HG03439 (cell line): ENCODE measurements at regions not wholly inside any gene's neighbourhood (a gene's known extent, or its start where the extent isn't known, plus 50 kb on each side); places are given as distances from the start of the nearest gene placed in this dataset.

Source experiments
- ATAC-seq: cut with Tn5 transposase; IDR thresholded peaks from one replicate; pipeline ENCODE4 v1.9.1; 2021; ENCODE audit warnings: mild to moderate bottlenecking, moderate library complexity; ENCODE audit not compliant: unreplicated experiment

DNA sequence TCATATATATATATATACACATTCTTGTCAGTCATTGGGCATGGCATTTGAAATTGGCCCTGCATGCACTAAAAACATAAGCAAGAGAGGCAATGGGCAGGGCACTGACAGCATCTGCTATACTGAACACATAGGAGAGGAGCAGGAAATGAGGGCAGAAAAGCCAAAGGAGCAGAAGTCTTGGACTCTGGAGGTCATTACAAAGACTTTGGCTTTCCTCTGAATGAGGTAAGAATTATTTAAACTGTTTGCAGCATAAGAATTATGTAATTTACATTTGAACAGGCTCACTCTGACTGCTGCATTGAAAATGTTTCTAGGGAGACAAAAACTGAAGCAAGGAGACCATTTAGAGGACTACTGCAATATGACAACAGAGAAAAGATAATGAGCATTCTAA is 396.5 kb downstream of the PRDM5 start:
- ATAC-seq: no peak

DNA sequence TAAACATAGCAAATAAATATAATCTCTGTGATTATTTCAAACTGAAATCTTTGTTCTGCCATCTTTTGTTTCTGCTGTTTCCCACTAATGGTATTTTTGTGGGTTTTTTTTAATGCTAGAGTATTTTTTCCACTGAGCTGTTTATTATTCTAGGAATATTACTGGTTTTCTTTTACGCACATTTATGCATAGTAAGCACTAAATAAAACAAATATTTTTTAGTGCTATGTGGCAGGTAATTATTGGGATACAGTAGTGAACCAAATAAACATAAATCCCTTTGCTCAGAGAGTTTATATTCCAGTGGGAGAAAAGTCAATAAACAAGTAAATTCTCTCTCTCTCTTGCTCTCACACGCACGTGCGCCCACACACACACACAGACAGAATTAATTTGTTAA is 397.4 kb downstream of the PRDM5 start:
- ATAC-seq: no peak

DNA sequence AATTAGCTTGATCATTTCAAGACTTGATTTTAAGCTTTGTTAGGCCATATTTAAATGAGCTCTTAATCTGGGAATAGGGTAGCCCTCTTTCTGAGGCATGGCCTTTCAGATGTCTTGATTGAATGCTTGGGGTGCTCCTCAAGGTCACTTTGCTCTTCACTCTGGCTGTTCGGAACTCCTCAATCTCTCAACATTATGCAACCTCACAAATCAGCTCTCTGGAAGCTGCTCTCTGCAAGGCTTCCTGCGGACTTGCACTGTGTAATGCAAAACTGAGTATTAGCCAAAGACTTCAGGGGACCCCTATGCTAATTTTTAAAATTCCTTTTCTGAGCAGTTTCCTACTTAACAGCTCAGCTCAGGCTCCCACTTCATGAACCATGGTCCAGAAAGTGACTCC is 398.3 kb downstream of the PRDM5 start:
- no peak for ATAC-seq

DNA sequence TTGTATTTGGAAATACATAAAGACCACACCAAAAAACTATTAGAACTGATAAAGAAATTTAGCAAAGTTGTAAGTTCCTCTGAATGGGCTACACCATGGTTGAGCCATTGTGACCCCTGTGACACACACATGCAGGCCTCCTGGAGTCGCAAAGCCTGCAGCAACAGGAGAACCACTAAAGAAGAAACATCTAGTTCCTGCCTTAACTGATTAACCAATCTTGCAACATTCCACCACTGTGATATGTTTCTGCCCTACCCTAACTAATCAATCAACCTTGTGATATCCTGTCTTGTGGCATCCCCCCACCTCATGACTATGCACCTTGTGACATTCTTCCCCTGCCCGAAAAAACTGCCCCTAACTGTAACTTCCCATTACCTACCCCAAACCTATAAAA is 401.8 kb downstream of the PRDM5 start:
- ATAC-seq: no peak

DNA sequence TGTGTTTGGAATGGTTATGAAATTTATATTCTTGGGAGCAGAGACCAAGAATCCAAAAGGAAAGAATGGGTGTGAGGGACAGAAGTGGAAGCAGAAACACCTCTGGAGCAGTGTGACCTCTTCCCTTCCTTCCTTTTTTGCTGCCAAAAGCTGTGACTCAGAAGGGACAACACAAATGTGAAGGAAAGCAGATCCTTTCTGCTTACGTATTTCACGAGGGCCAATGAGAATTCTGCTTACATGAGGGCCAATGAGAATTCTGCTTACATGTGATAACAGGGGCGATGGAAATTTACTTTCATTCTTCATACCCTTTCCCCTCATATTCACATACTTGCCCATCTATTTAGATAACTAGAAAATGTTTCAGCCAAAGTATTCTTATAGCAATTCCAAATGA is 404.6 kb downstream of the PRDM5 start:
- peak; percentile 48 for ATAC-seq

DNA sequence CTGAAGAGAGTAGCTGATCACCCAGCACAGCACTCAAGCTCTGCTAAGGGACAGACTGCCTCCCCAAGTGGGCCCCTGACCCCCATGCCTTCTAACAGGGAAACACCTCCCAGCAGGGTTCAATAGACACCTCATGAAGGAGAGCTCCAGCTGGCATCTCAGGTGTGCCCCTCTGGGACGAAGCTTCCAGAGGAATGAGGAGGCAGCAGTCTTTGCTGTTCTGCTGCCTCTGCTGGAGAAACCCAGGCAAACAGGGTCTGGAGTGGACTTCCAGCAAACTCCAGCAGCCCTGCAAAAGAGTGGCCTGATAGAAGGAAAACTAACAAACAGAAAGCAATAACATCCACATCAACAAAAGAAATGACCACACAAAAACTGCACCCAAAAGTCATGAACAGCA is 412.8 kb downstream of the PRDM5 start:
- no peak for ATAC-seq

DNA sequence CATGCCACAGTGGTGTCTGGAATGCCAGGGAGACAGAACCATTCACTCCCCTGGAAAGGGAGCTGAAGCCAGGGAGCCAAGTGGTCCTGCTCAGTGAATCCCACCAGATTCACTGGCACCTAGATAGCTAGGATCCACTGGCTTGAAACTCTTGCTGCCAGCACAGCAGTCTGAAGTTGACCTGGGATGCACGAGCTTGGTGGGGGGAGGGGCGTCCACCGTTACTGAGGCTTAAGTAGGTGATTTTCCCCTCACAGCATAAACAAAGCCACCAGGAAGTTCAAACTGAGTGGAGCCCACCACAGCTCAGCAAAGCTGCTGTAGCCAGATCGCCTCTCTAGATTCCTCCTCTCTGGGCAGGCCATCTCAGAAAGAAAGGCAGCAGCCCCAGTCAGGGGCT is 413.3 kb downstream of the PRDM5 start:
- ATAC-seq: no peak

DNA sequence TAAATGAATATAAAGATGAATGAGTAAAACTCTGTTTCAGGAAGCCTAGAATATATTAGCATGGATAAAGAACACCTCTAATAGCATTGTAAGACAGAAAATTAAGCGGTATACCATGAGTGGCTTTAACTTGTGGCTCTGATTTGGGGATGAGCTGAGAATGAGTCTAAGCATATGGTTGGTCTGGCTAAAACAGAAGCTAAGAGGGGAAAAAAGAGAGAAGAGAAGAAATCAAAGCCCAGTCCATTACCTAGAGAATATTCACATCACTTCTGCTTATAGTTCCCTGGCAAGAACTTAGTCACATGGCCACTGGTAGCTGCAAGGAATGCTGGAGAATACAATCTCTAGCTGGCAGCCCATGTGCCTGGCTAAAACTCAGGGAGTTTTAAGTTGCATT is 414.5 kb downstream of the PRDM5 start:
- ATAC-seq: no peak

DNA sequence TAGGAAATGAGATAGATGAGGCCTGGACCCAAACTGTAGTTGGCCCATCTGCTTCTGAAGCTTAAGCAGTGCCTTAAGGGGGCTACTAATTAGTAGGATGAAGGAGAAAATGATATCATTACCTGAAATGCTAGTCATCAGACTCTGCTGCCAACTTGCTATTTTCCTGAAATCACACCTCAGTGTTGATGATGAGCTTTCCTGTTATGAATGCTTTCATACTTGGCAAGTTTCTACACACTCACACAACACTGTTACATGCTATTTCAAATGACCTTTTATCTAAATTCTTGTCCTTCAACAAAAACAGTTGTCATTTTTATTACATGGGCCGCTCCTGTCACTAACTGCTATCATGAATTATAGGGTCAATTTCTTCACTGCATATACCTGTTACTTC is 416.0 kb downstream of the PRDM5 start:
- no peak for ATAC-seq

DNA sequence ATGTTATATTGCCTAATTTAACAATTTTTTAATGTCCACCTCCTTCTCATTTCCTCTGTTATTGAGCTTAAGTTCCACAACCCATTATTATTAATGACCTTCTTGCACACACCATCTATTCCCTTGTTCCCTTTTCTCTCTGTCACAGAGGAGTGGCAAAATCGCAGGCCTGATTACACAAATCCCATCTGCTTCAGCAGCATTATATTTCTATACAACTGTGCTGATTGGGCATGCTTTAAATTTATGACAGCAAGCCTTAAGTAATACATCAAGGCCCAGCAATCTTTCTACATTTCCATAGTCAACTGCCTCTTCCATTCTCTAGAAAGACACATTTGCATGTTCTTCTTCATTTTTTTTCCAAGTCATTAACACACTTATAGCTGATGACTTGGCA is 423.8 kb downstream of the PRDM5 start:
- ATAC-seq: no peak

DNA sequence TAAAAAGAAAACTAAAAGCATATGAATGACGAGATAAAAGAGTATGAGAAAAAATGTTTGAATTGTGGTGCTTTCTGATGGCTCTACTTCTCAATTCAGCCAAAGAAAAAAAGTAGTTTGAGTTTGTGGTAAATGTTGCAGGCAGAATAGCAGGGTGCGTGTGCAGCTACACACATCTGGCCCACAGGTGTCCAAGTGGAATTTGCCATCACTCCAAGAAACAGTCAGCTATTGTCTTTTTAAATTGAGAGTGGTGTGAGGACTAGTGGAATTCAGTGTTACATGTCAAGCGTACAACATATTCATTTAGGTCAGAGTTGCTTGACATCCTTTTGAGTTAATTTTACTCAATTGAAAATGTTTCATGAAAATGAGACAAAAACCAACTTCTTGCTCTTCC is 424.8 kb upstream of the MAD2L1 start:
- ATAC-seq: no peak

DNA sequence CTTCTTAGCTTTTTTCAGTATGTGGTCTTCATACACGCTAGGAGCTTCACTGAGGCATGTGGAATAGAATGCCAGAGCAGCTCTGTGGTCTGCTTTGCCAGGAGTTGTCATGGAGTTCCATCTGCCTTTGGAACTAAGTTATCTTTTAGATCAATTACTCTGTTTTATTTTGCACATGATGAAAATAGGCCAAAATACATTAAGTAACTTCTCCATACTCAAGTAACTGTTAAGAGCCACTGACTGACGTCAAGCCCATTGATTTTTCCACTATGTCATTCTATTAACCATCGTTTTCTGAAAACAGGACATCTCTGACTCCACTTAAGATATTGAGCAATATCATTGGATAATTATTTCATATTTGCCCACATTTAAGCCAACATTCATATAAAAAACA is 415.1 kb upstream of the MAD2L1 start:
- ATAC-seq: no peak

DNA sequence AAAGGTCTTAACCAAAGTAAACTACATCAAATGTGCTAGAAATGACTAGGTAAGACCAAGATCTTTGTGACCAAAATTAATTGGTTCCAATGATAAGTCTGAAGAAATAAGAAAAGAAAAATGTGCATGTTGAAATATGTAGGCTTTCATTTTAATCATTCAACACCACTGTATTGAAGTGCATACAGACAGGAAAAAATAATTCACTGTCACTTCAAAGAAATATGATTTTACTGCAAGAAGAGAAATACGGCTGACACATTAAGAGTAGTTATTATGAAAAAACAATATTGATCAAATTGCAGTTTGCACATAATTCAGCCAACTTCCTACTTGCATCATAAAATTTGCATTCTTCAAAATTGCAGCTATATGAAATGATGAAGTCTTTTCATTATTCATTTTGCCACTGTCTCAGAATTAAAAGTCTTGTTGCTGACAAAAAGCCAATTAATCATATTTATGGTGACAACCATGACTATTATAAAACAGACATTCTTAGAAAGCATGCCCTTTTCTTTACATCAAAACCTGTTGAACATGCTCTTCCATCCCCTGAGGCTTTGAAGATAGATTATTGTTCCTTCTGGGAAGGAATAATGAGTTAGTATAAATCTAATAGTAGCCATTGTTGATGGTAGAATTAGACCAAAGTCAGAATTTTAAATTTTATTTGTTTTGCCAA is 405.9 kb upstream of the MAD2L1 start:
- ATAC-seq: no peak

DNA sequence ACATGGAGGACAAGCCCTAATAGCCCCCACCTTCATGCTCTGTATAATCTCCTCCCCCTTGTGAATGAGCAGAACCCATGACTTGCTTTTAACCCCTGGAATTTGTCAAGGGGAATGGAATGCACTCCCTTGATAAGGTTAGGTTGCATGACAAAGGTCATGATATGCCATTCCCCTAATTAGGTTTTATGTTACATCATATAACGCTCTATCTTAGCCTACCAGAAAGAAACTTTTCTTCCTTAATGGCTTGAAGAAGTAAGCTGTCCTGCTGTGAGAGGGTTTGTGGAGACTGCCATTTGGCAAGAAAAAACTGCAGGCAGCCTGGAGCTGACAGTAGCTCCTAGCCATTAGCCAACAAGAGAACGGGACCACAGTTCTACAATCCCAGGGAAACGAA is 399.8 kb upstream of the MAD2L1 start:
- ATAC-seq: no peak

DNA sequence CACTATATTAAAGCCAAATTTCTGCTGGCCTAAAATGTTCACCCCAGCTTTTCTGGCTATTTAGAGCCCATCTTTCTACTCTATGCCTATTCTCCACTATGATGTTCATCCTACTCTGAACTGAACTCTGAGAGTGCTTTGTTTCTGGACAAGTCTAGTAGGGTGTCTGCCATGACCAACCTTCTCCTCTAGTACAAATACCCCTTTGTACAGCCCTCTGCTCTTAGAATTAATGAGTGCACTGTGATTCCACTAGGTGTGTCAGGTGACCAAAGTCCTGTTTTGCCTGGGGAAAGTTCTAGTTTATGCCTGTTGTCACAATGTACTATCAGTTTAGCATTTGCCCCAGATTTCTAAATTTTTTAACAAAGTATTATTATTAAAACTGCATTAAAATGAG is 388.1 kb upstream of the MAD2L1 start:
- ATAC-seq: no peak

DNA sequence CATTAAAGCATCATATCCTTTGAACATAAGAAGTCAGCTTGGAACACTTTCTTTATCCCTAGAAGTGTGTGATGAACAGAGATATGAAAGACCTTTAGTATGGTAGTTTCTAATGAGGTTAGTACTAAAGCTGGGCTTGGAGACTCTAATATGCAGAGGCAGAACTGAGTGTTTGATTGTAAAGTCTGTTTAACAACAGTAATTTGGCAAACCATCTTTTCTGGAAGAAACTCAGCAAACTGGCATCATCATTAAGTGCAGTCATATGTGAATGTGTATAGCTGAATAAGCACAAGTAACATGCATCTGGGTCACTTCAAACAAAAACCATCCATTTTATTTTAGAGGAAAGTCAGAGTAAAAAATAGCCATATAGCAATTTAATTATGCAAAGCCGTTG is 385.9 kb upstream of the MAD2L1 start:
- no peak for ATAC-seq

DNA sequence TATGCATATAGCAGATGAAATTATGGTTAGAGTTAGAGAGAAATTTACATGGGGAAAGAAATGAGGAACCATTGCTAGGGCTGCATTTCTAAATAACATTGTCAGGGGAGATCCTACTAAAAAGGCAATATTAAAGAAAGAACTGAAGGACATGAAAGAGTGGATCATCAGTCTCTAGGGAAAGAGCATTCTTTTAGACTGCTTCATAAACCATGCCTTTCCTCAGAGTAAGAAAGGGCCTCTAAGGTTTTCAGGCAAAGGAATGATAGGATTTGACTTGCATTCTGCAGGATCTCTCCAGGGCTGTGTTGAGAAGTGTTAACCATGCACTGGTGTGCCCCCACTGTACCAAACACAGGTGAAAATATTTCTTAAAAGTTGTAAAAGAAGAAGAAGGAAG is 385.4 kb upstream of the MAD2L1 start:
- no peak for ATAC-seq

DNA sequence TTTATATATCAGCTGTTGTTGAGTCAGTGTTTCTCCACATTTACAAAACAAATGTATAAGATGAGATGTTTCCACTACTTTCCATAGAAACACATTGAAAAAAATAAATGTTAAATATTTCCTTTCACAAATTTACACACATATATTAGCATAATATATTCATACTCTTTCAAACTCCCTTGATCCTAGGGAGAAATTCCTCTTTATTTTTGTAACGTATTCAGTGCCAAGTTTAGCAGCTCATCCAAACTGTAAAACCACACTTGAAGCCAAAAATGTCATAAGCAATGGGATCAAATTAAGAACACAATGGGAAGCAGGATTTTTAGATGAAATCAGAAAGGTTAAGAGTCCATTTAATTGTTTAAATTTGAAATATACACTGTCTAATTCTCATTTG is 381.1 kb upstream of the MAD2L1 start:
- no peak for ATAC-seq

DNA sequence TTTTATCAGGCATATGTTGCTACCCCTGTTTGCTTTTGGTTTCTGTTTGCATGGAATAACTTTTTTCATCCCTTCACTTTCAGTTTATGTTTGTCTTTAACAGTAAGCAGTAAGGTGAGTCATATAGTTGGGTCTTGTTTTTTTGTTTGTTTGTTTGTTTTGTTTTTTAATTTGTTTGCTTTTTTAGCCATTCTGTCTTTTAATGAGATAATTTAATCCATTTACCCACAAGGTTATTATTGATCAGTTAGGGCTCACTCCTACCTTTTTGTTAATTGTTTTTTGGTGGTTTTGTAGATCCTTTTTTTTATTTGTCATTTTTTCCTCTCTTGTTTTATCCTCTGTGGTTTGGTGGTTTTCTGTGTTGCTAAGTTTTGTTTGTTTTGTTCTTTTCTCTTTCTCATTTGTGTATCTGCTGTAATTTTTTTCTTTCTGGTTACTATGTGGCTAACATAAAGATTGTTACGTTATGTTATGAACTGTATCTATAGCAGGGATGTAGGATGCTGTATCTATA is 379.5 kb upstream of the MAD2L1 start:
- ATAC-seq: peak; percentile 97

DNA sequence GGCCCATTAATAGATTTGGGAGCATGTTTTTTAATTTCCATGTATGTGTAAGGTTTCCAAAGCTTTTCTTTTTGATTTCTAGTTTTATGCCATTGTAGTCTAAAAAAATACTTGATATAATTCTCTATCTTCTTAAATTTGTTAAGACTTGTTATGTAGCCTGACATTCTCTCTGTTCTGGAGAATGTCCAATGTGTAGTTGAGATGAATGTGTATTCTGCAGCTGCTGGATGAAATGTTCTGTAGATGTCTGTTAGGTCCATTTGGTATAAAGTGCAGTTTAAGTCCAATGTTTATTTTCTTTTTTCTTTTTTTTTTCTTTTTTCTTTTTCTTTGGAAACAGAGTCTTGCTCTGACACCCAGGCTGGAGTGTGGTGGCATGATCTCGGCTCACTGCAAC is 378.5 kb upstream of the MAD2L1 start:
- ATAC-seq: no peak

DNA sequence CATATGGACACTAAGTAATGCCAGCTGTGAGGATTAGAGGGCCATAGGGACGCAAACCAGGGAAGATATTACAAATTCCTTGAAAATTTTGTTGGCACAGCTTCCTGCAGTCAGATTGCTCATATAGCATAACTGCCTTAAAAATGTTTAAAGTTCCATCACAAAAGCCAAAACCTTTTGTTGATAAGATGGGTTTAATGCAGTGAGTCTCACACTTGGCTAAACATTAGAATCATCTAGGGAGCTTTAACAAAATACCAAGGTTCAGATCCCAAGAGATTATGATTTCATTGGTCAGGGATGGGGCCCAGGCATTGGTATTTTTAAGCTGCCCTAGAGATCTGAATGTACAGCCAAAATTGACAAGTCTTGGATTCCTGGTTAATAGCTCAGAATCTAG is 376.5 kb upstream of the MAD2L1 start:
- ATAC-seq: no peak

DNA sequence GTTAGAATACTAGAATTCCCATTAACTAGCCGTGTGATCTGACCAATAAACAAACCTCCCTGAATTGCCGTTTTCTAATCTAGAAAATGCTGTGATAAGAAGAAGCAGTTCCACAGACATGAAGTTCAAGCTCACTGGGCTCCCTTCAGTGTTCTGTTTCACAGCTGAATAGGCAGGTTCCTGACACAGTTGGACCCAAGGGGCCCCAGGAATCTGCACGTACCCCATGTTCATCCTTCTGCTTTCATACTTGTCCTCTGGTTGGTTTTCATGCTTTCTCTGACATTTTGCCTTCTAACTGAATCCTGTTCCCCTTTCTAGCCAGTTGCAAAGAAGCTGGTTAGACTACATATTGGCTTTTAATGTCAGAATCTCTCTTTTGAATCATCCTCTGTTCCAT is 374.1 kb upstream of the MAD2L1 start:
- ATAC-seq: no peak

DNA sequence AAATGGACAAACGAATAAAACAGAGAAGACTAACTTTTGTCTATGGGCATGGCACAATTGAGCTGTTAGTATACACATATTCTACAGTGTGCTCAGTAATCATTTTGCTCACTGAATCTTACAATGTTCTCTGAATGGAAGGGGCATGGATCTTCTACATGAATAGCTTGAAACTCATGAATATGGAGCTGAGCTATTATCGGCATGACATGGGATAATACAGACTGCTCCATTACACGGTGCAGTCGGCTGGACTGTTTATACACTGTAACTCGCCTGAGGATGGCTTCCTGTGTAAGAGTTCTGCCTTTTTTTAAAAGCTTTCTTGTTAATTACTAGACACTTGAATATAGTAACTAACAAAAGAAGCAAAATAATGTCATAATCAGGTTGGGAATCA is 368.5 kb upstream of the MAD2L1 start:
- ATAC-seq: no peak
